CD4-positive, alpha-beta T cell treated with Interleukin-6 for 4 hours (primary cell): ENCODE measurements at regions not wholly inside any gene's neighbourhood (a gene's known extent, or its start where the extent isn't known, plus 50 kb on each side); places are given as distances from the start of the nearest gene placed in this dataset.

Source experiments
- DNase-seq: peaks from one replicate; pipeline ENCODE4 v3.0.0-alpha.2; 2020; ENCODE audit warnings: mixed read lengths

DNA sequence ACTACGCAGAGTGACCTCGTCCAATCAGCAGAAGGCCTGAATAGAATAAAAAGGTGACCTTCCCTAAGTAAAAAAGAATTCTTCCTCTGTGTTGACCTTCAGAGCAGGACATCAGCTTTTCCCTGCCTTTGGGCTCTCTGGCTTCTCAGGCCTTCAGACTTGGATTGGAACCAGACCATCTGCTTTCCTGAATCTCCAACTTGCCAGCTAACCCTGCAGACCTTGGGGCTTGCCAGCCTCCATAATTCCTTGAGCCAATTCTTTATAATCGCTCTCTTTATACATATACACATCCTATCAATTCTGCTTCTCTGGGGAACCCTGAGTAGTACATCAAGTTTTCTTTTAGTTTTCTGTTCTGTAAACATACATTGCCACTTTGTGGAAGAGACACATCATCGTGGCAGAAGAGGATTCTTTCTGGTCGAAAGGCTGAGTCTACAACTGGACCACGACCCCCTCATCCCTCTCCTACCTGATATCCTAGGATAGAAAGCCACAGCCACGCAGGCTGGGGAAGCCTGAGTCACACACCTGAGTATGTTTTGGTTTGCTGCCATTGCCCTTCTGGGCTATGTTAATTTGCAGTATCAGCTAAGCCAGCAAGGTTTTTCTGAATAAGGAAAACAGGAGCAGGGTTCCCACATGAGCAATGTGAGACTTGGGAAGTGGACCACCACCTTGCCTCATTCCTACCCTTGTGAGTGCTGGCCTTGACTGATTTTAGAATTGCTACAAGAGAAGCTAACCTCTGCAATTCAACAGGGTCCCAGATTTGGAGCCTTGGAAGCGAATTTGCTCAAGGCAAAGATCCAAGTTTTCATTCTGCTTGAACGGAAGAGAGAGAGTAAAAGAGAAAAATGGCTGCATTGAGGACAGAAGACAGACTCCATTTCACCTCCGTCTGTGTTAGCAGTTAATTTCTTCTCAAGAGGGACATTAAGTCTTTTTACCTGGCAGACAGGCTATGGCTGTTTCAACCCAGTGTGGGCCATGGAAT lies 445.2 kb upstream of the FZD8 start:
- no peak for DNase-seq

DNA sequence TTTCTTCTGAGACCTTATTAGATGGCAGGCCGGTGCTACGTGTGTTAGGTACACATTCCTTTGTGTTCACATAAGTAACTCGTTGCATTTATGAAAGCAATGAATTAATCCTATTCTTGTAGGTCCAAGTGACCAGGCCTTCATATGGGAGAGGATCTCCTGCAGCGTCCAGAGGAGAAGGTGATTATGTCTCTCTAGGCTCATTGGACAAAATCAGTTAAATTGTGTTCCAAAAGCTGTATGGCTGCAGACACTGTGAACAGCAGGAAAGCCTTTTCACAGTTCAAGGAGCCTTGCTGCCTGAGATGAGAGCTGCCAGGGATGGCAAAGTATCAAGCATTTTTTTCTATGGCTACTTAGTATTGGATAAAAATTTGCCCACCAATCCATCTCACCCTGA lies 433.1 kb upstream of the FZD8 start:
- no peak for DNase-seq

DNA sequence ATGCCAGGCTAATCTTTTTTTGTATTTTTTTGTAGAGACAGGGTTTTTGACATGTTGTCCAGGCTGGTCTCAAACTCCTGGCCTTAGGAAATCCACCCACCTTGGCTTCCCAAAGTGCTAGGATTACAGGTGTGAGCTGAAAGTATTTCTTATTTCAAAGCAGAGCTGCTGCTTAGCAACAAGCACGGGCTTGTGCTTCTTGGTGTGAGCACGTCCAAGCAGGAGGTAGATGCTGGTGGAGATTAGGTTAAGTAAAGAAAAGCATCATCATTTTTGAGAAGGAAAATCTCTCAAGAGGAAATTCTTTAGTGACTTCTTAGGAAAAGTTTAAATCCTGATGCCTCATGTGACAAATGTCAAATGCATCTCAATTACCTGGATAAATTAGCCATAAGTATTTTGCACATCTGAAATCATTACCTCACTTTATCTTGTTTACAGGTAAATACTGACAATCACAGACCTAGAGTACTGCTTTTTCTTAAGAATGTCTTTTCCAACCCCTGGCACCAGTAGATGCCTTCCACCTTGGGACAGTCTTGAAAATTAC lies 431.8 kb upstream of the FZD8 start:
- no peak for DNase-seq

DNA sequence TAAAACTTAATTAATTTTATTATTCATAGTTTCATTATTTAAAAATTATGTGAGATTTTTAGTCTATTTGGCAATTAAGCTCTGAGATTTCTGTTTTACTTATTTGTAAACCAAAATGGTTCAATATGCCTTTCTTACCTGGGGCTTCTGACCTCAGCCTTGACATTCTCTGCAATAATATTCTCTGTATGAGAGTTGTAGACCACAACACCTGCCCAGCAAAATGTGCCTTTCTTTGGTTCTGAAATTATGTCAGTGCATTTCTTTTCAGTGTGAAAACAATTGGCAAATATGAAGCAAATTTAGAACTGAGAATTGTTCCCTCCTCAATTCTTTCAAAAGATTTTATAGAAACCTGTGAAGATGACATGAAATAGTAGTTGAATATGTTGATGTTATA lies 426.4 kb upstream of the FZD8 start:
- DNase-seq: no peak

DNA sequence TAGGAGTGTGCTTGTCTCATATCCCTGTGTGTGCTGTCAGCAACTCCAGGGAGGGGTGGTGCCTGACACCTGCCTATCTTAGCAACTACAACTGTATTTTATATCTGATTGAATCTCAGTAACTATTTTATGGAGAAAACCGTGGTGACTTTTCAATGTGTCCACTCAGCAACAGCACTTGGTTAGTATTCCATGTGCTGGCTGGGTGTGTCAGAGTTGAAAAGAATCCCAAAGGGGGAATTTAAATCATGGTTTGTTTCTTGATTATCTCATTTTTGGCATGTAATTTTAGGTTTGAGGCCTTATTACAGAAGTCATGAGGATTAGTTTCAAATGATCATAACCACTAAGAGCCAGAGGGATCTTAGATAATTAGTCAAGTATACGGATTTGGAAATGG lies 425.7 kb upstream of the FZD8 start:
- no peak for DNase-seq

DNA sequence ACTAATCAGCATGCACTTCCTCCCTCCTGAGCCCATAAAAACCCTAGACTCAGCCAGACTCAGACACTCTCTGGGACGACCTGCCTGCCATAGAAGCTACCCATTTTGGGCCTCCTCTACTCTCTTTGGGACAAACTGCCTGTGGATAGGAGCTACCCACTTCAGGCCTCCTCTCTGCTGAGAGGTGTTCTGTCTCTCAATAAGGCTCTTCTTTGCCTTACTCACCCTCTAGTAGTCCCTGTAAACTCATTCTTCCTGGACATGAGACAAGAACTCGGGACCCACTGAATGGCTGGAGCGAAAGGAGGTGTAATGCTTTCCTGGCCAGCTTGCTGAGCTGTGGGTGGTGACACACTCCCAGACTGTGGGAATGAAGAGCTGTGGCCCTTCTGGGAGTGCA lies 424.8 kb upstream of the FZD8 start:
- no peak for DNase-seq

DNA sequence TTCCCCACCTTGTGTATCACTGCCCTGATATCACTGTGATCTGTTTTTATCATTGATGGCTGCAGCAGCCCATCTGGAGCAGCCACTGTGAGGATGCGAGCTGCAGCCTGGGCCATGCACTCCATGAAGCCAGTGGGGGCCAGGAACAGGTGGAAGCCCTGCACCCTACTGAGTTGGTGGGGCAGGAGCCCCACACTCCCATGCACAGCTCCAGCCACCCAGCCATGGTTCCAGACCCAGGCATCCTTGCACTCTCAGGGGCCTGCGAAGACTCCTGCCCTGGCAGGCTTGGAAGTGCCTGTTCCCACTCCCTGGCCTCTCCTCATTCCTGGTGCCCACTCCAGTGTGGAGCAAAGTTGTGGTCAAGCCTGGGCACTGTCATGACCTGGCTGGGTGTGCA lies 424.0 kb upstream of the FZD8 start:
- DNase-seq: no peak

DNA sequence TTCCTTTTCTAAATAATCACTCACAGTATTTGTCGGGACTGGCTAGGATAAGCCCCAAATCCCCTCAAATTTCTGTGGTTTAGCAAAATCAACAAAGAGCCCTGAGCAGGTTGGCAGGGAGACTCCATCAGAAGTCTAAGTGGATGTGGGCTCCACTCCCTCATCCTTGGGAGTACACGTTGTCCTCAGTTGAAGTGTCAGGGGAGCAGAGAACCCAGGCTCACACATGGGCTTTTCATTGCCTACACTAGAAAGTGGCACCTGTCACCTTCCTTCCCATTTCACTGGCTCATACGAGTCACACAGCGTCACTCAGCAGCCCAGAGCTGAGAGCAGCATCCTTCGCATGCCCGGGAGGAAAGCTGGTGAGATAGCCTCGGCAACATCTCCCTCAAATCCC lies 421.3 kb upstream of the FZD8 start:
- no peak for DNase-seq

DNA sequence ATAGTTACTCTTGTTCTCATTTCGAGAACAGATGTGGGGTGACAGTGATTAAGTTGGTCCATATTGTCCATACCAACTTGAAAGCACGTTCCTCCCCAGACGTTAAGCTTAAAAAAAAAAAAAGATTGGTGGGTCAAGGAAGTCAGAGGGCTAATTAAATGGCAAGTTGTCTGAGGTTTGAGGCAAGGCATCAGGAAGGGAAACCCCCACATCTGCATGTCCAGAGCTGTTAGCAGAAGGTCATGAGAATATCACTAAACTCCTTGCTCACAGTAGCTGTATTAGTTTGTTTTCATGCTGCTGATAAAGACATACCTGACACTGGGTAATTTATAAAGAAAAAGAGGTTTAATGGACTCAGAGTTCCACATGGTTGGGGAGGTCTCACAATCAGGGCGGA lies 415.6 kb upstream of the FZD8 start:
- DNase-seq: no peak

DNA sequence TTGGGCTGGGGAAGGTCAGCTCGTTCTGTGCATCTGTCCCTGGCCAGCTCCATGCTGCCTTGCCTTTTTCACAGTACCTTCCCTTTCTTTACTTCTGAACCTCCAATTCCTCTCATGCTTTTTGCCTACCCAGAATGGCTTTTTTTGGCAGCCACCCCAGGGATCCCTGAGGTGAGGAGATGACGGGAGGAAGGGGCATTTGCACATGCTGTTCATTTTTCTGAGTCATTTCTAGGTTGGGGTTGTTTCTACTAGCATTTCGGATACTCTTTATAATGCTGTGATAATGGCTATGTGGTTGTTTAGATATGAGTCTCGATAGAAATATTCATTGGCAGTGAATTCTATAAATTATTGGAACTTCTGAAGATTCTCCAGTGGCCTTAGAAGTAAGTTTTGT lies 415.1 kb upstream of the FZD8 start:
- DNase-seq: no peak

DNA sequence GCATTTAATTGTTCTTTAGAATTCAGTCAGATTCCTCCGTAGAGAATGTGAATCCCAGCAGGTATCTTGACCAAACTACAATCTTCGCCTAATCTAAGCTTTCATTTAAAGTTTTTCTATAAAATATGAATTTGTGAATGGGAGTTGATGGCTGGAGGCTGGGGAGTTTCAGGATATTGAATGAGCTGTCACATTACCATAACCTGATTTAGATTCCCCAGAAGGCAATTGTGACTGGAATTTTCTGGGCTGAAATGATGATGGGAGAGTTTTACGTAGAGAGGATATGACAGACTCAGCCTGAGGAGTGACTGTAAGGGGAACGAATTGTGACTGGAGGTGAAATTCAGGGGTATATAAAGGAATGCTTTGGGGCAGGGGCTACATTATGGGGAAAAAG lies 411.7 kb upstream of the FZD8 start:
- no peak for DNase-seq

DNA sequence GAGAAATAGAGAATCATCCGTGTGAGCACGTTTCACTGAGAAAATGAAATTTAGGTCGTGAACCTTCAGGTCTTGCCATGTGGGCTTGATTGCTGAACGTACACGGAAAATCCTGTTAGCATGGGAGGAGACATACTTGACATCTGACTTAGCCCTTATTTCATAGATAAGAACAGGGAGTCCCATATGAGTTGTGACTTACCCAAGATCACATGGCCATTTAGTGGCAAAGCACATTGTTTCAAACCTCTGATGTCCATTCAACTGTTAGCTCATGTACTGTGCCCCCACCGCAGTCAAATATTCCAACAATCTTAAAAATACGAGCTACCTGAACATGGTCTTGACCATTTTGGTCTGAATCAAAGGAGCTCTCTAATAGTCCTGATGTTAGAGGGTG lies 411.2 kb upstream of the FZD8 start:
- DNase-seq: no peak

DNA sequence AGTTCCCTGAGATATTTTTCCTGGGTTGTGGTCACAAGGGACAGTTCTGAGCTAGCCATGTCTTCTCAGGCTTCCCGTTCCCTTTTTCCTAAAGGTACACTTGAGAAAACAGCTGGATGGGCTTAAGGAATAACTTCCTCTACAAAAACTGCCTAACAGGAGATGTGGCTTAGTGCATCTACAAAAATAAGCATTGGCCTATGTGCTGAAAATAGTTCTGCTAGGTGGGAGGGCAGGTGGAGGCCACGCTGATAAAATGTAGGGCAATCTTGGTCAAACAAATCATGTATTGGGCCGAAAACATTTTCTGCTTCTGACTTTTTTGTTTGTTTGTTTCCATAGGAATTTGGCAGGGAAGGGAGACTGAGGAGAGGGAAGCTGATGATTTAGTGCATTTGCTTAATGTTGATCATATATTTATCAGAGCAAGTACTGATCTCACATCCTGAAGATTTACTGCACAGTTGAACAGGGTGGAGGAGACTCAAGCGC lies 409.4 kb upstream of the FZD8 start:
- no peak for DNase-seq

DNA sequence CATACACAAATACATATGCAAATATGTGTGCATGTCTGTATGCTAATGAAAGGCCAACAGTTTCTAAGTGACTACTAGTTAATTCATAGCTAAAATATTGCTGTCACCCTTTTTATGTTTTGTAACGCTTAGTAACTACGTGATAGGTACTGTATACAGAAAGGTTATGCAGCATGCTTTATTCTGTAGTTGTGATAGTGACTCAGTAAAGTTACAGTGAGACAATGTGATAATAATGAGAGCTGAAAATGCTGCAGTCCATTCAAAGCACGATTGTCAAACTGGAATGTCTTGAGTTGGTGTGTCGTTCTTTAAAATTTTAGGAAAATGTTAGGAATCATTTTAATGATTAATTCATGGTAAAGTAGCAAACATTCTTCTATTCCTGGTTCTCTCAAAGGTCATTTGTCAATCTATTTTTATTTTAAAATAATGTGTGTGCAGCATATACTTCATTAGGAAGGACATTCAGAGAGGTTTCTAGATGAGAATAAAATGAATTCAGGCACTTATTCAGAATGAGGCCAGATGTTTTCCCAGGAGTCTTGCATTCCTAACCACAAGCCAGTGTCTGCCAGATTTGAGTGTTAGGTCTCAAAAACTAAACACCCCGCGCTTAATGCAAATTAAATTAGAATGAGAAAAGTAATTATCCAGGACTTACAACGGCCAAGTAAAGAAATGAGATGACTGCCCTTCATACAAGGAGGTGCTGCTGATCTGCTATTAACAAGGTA lies 408.8 kb upstream of the FZD8 start:
- DNase-seq: no peak

DNA sequence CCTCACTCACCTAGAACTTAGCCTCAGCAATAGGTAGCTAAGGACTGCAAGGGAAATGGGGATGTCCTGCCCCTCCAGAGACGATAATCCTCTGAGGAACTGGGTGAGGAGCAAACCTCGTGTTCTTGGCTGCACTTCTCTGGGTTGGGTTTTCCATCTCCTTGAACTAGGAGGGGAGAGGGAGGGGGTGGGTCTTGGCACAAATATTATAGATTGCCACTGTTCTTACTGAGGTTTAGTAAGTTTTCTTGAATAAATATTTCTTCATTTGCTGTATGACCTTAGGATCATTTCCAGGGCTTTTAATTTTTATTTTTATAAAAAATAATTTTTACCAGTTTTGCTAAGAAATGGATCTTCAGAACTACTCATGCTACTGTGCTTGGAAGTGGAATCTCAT lies 406.7 kb upstream of the FZD8 start:
- DNase-seq: no peak

DNA sequence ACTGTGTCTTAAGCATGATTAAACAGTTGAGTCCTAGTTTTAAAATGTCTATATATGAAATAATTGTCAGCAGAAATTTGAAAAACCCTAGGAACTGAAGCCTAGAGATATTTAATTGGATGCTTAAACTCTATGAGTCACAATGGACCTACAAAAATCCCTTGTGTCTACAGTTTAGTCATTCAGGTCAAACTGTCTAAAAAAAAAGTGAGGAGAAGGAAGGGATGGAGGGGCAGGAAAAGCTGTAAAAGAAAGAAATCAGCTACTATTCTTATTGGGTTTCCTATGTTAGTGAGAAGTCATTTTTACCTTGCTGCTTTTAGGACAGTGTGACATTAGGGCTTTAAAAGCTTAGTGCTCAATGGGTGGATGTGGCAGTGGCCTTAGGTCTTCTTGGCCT lies 406.1 kb upstream of the FZD8 start:
- DNase-seq: no peak

DNA sequence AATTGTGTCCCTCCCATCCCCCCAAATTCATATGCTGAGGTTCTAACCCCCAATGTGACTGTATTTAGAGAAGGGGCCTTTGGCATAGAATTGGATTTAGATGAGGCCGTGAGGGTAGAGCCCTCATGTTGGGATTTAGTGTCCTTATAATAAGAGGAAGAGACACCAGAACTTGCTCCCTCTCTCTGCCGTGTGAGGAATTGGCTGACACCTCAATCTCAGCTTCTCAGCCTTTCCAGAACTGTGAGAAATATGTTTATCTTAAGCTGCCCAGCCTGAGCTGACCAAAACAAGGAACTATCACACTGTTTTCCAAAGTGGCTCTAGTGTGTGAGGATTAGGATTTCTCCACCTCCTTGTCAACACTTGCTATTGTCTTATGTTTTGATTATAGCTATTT lies 400.0 kb upstream of the FZD8 start:
- DNase-seq: no peak

DNA sequence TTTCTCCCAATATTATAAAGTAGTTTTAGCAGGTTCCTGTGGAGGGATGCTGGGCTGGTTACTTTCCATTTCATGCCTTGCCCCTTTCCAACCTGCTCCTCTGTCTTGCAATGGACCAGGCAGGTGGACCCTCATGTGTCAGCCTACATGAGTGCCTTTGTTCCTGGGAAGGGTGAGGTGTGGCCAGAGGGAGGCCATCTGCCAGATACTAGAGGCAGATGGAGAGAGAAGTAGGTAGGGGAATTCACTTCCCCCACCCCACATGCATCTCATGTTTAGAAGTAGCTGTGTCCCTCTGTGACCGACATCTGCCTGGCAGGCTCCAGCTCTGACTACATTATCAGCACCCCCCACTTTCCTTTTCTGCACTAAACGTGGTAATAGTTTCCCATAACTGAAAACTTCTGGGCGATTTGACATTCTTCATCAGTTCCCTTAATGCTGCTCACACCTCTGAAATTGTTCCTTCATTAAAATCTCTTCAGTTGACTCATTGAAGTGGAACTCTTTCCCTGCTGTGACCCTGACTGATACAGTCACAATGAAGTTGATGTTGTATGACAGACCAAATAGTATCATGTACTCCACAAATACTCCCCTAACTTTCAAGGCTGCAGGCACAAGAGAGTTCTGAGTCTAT lies 396.3 kb upstream of the FZD8 start:
- no peak for DNase-seq

DNA sequence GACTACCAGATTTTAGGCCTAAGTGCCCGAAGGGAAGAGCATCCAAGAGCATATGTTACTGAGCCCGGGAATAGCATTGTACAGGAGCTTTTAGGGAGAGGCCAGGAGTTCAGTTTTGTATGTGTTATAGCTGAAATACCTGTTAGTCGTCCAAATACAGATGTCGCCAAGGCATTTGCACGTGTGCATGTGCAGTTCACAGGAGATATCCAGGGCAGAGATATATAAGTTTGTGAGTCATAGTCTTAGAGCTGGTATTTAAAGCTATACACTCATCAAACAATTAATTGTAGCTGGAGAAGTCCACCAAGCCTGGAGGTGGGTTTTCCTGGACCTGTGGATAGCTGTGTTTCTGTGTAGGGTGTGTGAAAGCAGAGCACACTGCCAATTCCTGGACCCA lies 394.0 kb upstream of the FZD8 start:
- no peak for DNase-seq

DNA sequence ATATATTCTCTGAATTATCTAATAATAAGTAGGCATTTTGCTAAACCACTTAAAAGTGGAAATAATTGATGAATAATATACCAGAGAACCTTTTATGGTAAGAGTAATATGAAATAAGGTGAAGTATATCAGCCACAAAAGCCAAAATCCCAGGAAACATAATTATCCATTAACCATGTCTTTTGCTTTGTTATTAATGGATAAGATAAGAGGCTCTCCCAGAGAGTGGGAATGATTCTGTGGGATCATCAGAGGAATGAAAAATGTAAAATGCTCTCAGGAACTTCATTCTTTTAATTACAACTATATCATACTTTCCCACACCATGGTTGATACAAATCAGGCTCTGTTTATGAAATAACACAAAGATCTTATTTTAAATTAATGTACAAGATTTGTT lies 391.7 kb upstream of the FZD8 start:
- no peak for DNase-seq

DNA sequence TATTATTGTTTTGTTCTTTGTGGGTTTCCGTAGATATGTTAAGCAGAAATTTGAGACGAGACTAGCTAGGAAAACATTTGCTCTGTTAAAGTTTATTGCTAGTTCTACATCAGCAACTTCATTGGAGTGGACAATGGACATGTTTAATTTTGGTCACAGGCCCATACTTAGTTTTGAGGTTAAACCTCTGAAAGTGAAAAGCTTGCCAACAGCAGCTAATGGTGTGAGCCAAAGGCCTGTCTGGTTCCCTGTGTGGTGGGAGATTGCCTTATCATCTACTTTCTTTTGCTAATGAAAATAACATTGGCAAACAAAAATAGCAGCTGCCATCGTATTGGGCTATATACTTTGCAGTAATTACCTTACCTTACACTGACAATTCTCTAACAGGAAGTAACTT lies 388.4 kb upstream of the FZD8 start:
- DNase-seq: no peak

DNA sequence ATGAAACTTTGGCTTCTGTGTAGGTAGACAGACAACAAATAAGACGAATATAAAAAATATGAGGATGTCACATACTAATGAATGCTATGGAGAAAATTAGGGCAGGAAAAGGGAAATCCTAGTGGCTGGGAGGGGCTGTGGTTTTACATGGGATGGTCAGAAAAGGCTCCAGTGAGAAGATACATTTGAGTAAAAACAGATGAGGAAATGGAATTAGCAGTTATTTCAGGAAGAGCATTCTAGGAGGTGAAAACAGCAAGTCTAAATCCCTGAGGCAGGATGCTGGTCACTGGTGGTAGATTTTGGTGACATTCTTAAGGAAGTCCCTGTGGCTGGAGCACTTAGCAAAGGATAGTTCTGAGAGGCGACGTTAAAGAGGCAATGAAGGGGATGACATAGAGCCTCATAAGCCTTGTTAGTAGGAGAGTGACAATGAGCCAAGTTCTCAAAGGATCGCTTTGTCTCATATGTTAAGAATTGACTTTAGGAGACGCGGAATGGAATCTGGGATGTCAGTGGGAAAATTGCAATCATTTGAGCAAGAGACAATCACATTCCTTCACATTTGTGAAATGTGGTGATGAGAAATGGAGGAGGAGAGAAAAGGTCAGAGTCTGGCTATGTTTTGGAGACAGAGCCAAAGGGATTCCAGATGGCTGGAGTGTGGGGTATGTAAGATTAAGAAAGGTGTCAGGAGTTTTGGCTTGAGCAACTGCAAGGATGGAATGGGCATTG lies 384.7 kb upstream of the FZD8 start:
- DNase-seq: no peak

DNA sequence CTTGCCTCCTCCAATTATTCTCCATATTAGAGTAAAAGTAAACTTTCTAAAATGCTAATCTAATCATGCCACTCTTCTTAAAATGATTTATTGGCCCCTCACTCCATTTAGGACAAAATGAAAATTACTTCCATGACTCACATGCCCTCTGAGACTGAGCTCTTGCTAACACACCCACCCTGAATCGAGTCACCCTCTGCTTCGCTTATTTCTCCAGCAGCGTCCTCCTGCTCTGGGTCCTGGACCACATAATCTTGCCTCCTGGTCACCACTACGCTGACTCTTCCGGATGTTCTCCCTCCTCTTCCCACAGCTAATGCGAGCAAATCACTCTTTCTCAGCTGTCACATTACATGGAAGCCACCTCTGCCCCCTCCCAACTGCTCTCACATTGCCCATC lies 384.0 kb upstream of the FZD8 start:
- no peak for DNase-seq
